Central memory CD8-positive, alpha-beta T cell (primary cell): ENCODE measurements at regions not wholly inside any gene's neighbourhood (a gene's known extent, or its start where the extent isn't known, plus 50 kb on each side); places are given as distances from the start of the nearest gene placed in this dataset.
A peak's percentile ranks its signal among the peaks of the same experiment; 100 is the strongest.
"Not testable (repeated sequence)": the region's sequence is repeated elsewhere in the genome, so short reads cannot be mapped to it uniquely, and the experiment has no call there.

Source experiments
- ATAC-seq: fragments of 150-1000 bp; cut with Tn5 transposase; replicated peaks from 2 replicates; pipeline ENCODE4 v1.10.0; 2022; ENCODE audit warnings: mild to moderate bottlenecking, moderate FRiP score, moderate number of reproducible peaks; ENCODE audit not compliant: poor library complexity, severe bottlenecking; ENCODE audit errors: extremely low read depth
- DNase-seq, 2 donors: peaks; one replicate each; pipeline ENCODE4 v3.0.0; 2021; ENCODE audit warnings: low spot score in 2 of 2
- H3K27ac Mint-ChIP-seq: one replicate; pipeline ENCODE4 v1.8.0; 2022; ENCODE audit warnings: low read depth, mild to moderate bottlenecking, moderate library complexity, mixed read lengths
- H3K27me3 Mint-ChIP-seq: one replicate; pipeline ENCODE4 v1.8.0; 2022; ENCODE audit warnings: mixed read lengths
- H3K36me3 Mint-ChIP-seq: one replicate; pipeline ENCODE4 v1.8.0; 2022; ENCODE audit warnings: mild to moderate bottlenecking, moderate library complexity, mixed read lengths; ENCODE audit not compliant: insufficient read depth
- H3K4me1 Mint-ChIP-seq: one replicate; pipeline ENCODE4 v1.8.0; 2022; ENCODE audit warnings: mixed read lengths
- H3K4me3 Mint-ChIP-seq: one replicate; pipeline ENCODE4 v1.8.0; 2022; ENCODE audit warnings: mild to moderate bottlenecking, moderate library complexity, mixed read lengths
- H3K9me3 Mint-ChIP-seq: one replicate; pipeline ENCODE4 v1.8.0; 2022; ENCODE audit warnings: mixed read lengths

GRCh38 chr5:57082441-57083067 is 91.3 kb upstream of the GPBP1 start:
- ATAC-seq (no peak), DNase-seq (no peak)
- no peaks in the 10 kb centered on the region for H3K9me3 Mint-ChIP-seq
- H3K4me1 Mint-ChIP-seq, result no peaks in the 10 kb centered on the region
- H3K27me3 Mint-ChIP-seq, result peaks cover 51% of the 10 kb centered on the region
- no peak overlapping the region for H3K27ac Mint-ChIP-seq
- H3K4me3 Mint-ChIP-seq, result no peak overlapping the region
- no peaks in the 10 kb centered on the region for H3K36me3 Mint-ChIP-seq

- DNase-seq, result no peak
- Mint-ChIP-seq H3K4me1 (no peaks in the 10 kb centered on the region), H3K36me3 (no peaks in the 10 kb centered on the region), H3K9me3 (no peaks in the 10 kb centered on the region), H3K27me3 (peaks cover 44% of the 10 kb centered on the region), H3K4me3 (no peak overlapping the region), H3K27ac (no peak overlapping the region)
- no peak for ATAC-seq
Observed at GRCh38 chr5:57085306-57086081, 88.4 kb upstream of the GPBP1 start.

GRCh38 chr5:57087947-57088346 is 85.9 kb upstream of the GPBP1 start:
- peaks cover 24% of the 10 kb centered on the region for H3K27me3 Mint-ChIP-seq
- not testable (repeated sequence) for H3K4me3 Mint-ChIP-seq, DNase-seq, ATAC-seq, H3K36me3 Mint-ChIP-seq, H3K9me3 Mint-ChIP-seq, H3K4me1 Mint-ChIP-seq, H3K27ac Mint-ChIP-seq

GRCh38 chr5:57094753-57095683 is 78.8 kb upstream of the GPBP1 start:
- H3K27ac Mint-ChIP-seq, result no peak overlapping the region

GRCh38 chr5:57097526-57097925 is 76.3 kb upstream of the GPBP1 start:
- Mint-ChIP-seq H3K4me3 (no peak overlapping the region), H3K9me3 (peaks cover 13% of the 10 kb centered on the region), H3K36me3 (peaks cover 2% of the 10 kb centered on the region), H3K4me1 (no peaks in the 10 kb centered on the region), H3K27ac (no peak overlapping the region), H3K27me3 (peaks cover 41% of the 10 kb centered on the region)
- DNase-seq, result no peak
- no peak for ATAC-seq

More at GRCh38 chr5:57094753-57095683, 78.8 kb upstream of the GPBP1 start:
- H3K4me1 Mint-ChIP-seq, result no peaks in the 10 kb centered on the region
- H3K27me3 Mint-ChIP-seq, result peaks cover 41% of the 10 kb centered on the region
- H3K9me3 Mint-ChIP-seq, result peaks cover 13% of the 10 kb centered on the region
- H3K36me3 Mint-ChIP-seq, result peaks cover 2% of the 10 kb centered on the region
- ATAC-seq (no peak), DNase-seq (no peak)
- no peak overlapping the region for H3K4me3 Mint-ChIP-seq

GRCh38 chr5:57102189-57102904 is 71.5 kb upstream of the GPBP1 start:
- Mint-ChIP-seq H3K27ac (no peak overlapping the region), H3K36me3 (no peaks in the 10 kb centered on the region), H3K4me1 (no peaks in the 10 kb centered on the region), H3K9me3 (peaks cover 5% of the 10 kb centered on the region), H3K4me3 (no peak overlapping the region), H3K27me3 (peaks cover 30% of the 10 kb centered on the region)
- DNase-seq (no peak), ATAC-seq (no peak)

GRCh38 chr5:57102905-57103255 is 71.0 kb upstream of the GPBP1 start:
- Mint-ChIP-seq H3K27ac (no peak overlapping the region), H3K4me1 (no peaks in the 10 kb centered on the region), H3K4me3 (no peak overlapping the region), H3K9me3 (no peaks in the 10 kb centered on the region), H3K36me3 (no peaks in the 10 kb centered on the region), H3K27me3 (peaks cover 25% of the 10 kb centered on the region)
- ATAC-seq (no peak), DNase-seq (no peak)

GRCh38 chr5:57103317-57103907 is 70.4 kb upstream of the GPBP1 start:
- Mint-ChIP-seq H3K27ac (no peak overlapping the region), H3K36me3 (no peaks in the 10 kb centered on the region), H3K9me3 (no peaks in the 10 kb centered on the region), H3K4me3 (no peak overlapping the region), H3K4me1 (no peaks in the 10 kb centered on the region), H3K27me3 (peaks cover 20% of the 10 kb centered on the region)
- ATAC-seq (no peak), DNase-seq (no peak)

GRCh38 chr5:57106661-57107060 is 67.2 kb upstream of the GPBP1 start:
- H3K36me3 Mint-ChIP-seq, result no peaks in the 10 kb centered on the region
- no peak overlapping the region for H3K4me3 Mint-ChIP-seq
- no peak overlapping the region for H3K27ac Mint-ChIP-seq
- H3K27me3 Mint-ChIP-seq, result peaks cover 19% of the 10 kb centered on the region
- no peak for ATAC-seq
- no peak for DNase-seq
- no peaks in the 10 kb centered on the region for H3K9me3 Mint-ChIP-seq
- no peaks in the 10 kb centered on the region for H3K4me1 Mint-ChIP-seq

- Mint-ChIP-seq H3K27me3 (no peaks in the 10 kb centered on the region), H3K9me3 (no peaks in the 10 kb centered on the region), H3K4me3 (no peak overlapping the region), H3K27ac (no peak overlapping the region), H3K4me1 (peaks cover 4% of the 10 kb centered on the region), H3K36me3 (no peaks in the 10 kb centered on the region)
- no peak for ATAC-seq
- DNase-seq, result no peak
Observed at GRCh38 chr5:57111993-57112392, 61.9 kb upstream of the GPBP1 start.

GRCh38 chr5:57113481-57113880 is 60.4 kb upstream of the GPBP1 start:
- no peaks in the 10 kb centered on the region for H3K27me3 Mint-ChIP-seq
- no peaks in the 10 kb centered on the region for H3K9me3 Mint-ChIP-seq
- no peak overlapping the region for H3K4me3 Mint-ChIP-seq
- no peaks in the 10 kb centered on the region for H3K36me3 Mint-ChIP-seq
- peaks cover 11% of the 10 kb centered on the region for H3K4me1 Mint-ChIP-seq
- DNase-seq (no peak), ATAC-seq (no peak)
- H3K27ac Mint-ChIP-seq, result no peak overlapping the region

GRCh38 chr5:57117596-57117995 is 56.3 kb upstream of the GPBP1 start:
- ATAC-seq, result peak; percentile 93
- Mint-ChIP-seq H3K4me1 (peaks cover 11% of the 10 kb centered on the region), H3K4me3 (no peak overlapping the region), H3K27me3 (no peaks in the 10 kb centered on the region), H3K27ac (no peak overlapping the region), H3K9me3 (no peaks in the 10 kb centered on the region), H3K36me3 (no peaks in the 10 kb centered on the region)
- peak in 1 of 2 donors; percentile 12 for DNase-seq
